Mesendoderm (in vitro differentiated cells): ENCODE measurements at regions not wholly inside any gene's neighbourhood (a gene's known extent, or its start where the extent isn't known, plus 50 kb on each side); places are given as distances from the start of the nearest gene placed in this dataset.

ENCODE experiments used
- DNase-seq: peaks from one replicate; pipeline ENCODE4 v3.0.0; 2013
- H2AK5ac ChIP-seq: 2 replicates; pipeline ENCODE4 v1.6.1; 2013; ENCODE audit warnings: low read length, inconsistent platforms
- H2BK120ac ChIP-seq: 2 replicates; pipeline ENCODE4 v1.6.1; 2013; ENCODE audit warnings: low read depth, mild to moderate bottlenecking, low read length, moderate library complexity, mixed read lengths
- H2BK15ac ChIP-seq: replicated peaks from 2 replicates; pipeline ENCODE4 v1.6.1; 2013; ENCODE audit warnings: low read depth, mild to moderate bottlenecking, moderate library complexity
- H2BK5ac ChIP-seq: 2 replicates; pipeline ENCODE4 v1.6.1; 2013; ENCODE audit warnings: low read length, inconsistent platforms
- H3K18ac ChIP-seq: 2 replicates; pipeline ENCODE4 v1.6.1; 2013; ENCODE audit warnings: mild to moderate bottlenecking, low read length, mixed read lengths
- H3K23ac ChIP-seq: one replicate; pipeline ENCODE4 v1.6.1; 2013; ENCODE audit warnings: low read length
- H3K27ac ChIP-seq: 2 replicates; pipeline ENCODE4 v1.5.1; 2013; ENCODE audit warnings: low read depth, mild to moderate bottlenecking, inconsistent platforms, low read length, moderate library complexity
- H3K27me3 ChIP-seq: 2 replicates; pipeline ENCODE4 v1.6.1; 2013; ENCODE audit warnings: low read length, control low read depth, mild to moderate bottlenecking, inconsistent platforms; ENCODE audit not compliant: insufficient read depth, poor library complexity
- H3K36me3 ChIP-seq: 2 replicates; pipeline ENCODE4 v1.6.1; 2013; ENCODE audit warnings: low read length, inconsistent platforms; ENCODE audit not compliant: control insufficient read depth, insufficient read depth
- H3K4ac ChIP-seq: one replicate; pipeline ENCODE4 v1.6.1; 2013; ENCODE audit warnings: low read depth, mild to moderate bottlenecking, low read length, moderate library complexity
- H3K4me1 ChIP-seq: 2 replicates; pipeline ENCODE4 v1.6.1; 2013; ENCODE audit warnings: low read depth, low read length, inconsistent platforms; ENCODE audit not compliant: control insufficient read depth
- H3K4me2 ChIP-seq: 2 replicates; pipeline ENCODE4 v1.6.1; 2013; ENCODE audit warnings: low read length
- H3K4me3 ChIP-seq: 2 replicates; pipeline ENCODE4 v1.5.1; 2013; ENCODE audit warnings: mild to moderate bottlenecking, low read length
- H3K56ac ChIP-seq: one replicate; pipeline ENCODE4 v1.6.1; 2013; ENCODE audit warnings: low read length
- H3K79me1 ChIP-seq: 2 replicates; pipeline ENCODE4 v1.6.1; 2013; ENCODE audit warnings: low read length, inconsistent platforms
- H3K79me2 ChIP-seq: 2 replicates; pipeline ENCODE4 v1.6.1; 2013; ENCODE audit warnings: mild to moderate bottlenecking, low read length; ENCODE audit not compliant: control insufficient read depth, insufficient read depth
- H3K9ac ChIP-seq: 2 replicates; pipeline ENCODE4 v1.6.1; 2013; ENCODE audit warnings: low read length, inconsistent platforms
- H4K5ac ChIP-seq: one replicate; pipeline ENCODE4 v1.6.1; 2013; ENCODE audit warnings: low read length
- H4K8ac ChIP-seq: one replicate; pipeline ENCODE4 v1.6.1; 2013; ENCODE audit warnings: low read depth, mild to moderate bottlenecking, control low read depth, low read length, moderate library complexity
- WGBS: extraction: QIAGEN DNeasy Blood & Tissue Kit; methylation state at CpG from one replicate; pipeline ENCODE4 v1.1.7; 2013; ENCODE audit warnings: low lambda C conversion rate, missing lambda C conversion rate; ENCODE audit not compliant: insufficient coverage; ENCODE audit errors: extremely low coverage; 5-methylcytosine and 5-hydroxymethylcytosine counted together

GRCh38 chr17:5783851-5784250, 199.5 kb upstream of the NLRP1 start:
- no peak overlapping the region for H3K27ac ChIP-seq
- no peaks in the 10 kb centered on the region for H3K79me1 ChIP-seq
- no peak overlapping the region for H4K5ac ChIP-seq
- no peak overlapping the region for H2BK15ac ChIP-seq
- no peak for DNase-seq
- H4K8ac ChIP-seq, result no peak overlapping the region
- H3K4me3 ChIP-seq, result no peak overlapping the region
- no peak overlapping the region for H2BK5ac ChIP-seq
- H3K18ac ChIP-seq, result no peak overlapping the region
- no peak overlapping the region for H2BK120ac ChIP-seq
- H3K36me3 ChIP-seq, result no peaks in the 10 kb centered on the region
- H3K4ac ChIP-seq, result no peak overlapping the region
- no peak overlapping the region for H3K23ac ChIP-seq
- H2AK5ac ChIP-seq, result no peak overlapping the region
- H3K79me2 ChIP-seq, result no peaks in the 10 kb centered on the region
- H3K4me2 ChIP-seq, result no peak overlapping the region
- no peak overlapping the region for H3K9ac ChIP-seq
- H3K27me3 ChIP-seq, result no peaks in the 10 kb centered on the region
- no peaks in the 10 kb centered on the region for H3K4me1 ChIP-seq
- no peak overlapping the region for H3K56ac ChIP-seq
- WGBS, result no CpG with 5 or more reads among the region's 3 CpGs

- Histone ChIP-seq H3K56ac (no peak overlapping the region), H4K5ac (no peak overlapping the region), H2BK5ac (no peak overlapping the region), H3K79me1 (no peaks in the 10 kb centered on the region), H3K23ac (no peak overlapping the region), H3K18ac (no peak overlapping the region), H3K9ac (no peak overlapping the region), H3K79me2 (no peaks in the 10 kb centered on the region), H3K4me1 (no peaks in the 10 kb centered on the region), H2AK5ac (no peak overlapping the region), H3K27ac (no peak overlapping the region), H3K4me3 (no peak overlapping the region), H3K27me3 (no peaks in the 10 kb centered on the region), H3K36me3 (no peaks in the 10 kb centered on the region), H3K4ac (no peak overlapping the region), H3K4me2 (no peak overlapping the region), H2BK120ac (no peak overlapping the region), H4K8ac (no peak overlapping the region), H2BK15ac (no peak overlapping the region)
- WGBS, result no CpG with 5 or more reads among the region's 2 CpGs
- DNase-seq, result no peak
Measured at GRCh38 chr17:5784791-5785190, 200.5 kb upstream of the NLRP1 start.

GRCh38 chr17:5785338-5785737, 201.0 kb upstream of the NLRP1 start:
- Histone ChIP-seq H4K5ac (no peak overlapping the region), H3K79me2 (no peaks in the 10 kb centered on the region), H3K4me3 (no peak overlapping the region), H3K18ac (no peak overlapping the region), H3K36me3 (no peaks in the 10 kb centered on the region), H3K4ac (no peak overlapping the region), H3K27ac (no peak overlapping the region), H3K9ac (no peak overlapping the region), H3K27me3 (no peaks in the 10 kb centered on the region), H3K79me1 (no peaks in the 10 kb centered on the region), H3K23ac (no peak overlapping the region), H4K8ac (no peak overlapping the region), H2BK120ac (no peak overlapping the region), H3K56ac (no peak overlapping the region), H2BK5ac (no peak overlapping the region), H3K4me2 (no peak overlapping the region), H2AK5ac (no peak overlapping the region), H2BK15ac (no peak overlapping the region), H3K4me1 (no peaks in the 10 kb centered on the region)
- no peak for DNase-seq
- no CpG with 5 or more reads among the region's 4 CpGs for WGBS

GRCh38 chr17:5785867-5786509, 201.7 kb upstream of the NLRP1 start:
- H3K27ac ChIP-seq, result no peak overlapping the region
- no peak overlapping the region for H3K9ac ChIP-seq
- H3K36me3 ChIP-seq, result no peaks in the 10 kb centered on the region
- no peak overlapping the region for H2BK15ac ChIP-seq
- H2BK120ac ChIP-seq, result no peak overlapping the region
- no peak overlapping the region for H2AK5ac ChIP-seq
- no peak overlapping the region for H3K4me2 ChIP-seq
- H3K23ac ChIP-seq, result no peak overlapping the region
- H4K8ac ChIP-seq, result no peak overlapping the region
- no peaks in the 10 kb centered on the region for H3K79me2 ChIP-seq
- no peak overlapping the region for H3K4me3 ChIP-seq
- DNase-seq, result peak; percentile 50
- H3K27me3 ChIP-seq, result no peaks in the 10 kb centered on the region
- H3K4me1 ChIP-seq, result no peaks in the 10 kb centered on the region
- no peaks in the 10 kb centered on the region for H3K79me1 ChIP-seq
- no peak overlapping the region for H3K18ac ChIP-seq
- no peak overlapping the region for H2BK5ac ChIP-seq
- WGBS, result no CpG with 5 or more reads among the region's 11 CpGs
- H3K56ac ChIP-seq, result no peak overlapping the region
- H4K5ac ChIP-seq, result no peak overlapping the region
- H3K4ac ChIP-seq, result no peak overlapping the region

- Histone ChIP-seq H2AK5ac (no peak overlapping the region), H4K8ac (no peak overlapping the region), H3K27ac (no peak overlapping the region), H3K27me3 (no peaks in the 10 kb centered on the region), H3K36me3 (no peaks in the 10 kb centered on the region), H3K4me3 (no peak overlapping the region), H2BK5ac (no peak overlapping the region), H2BK15ac (no peak overlapping the region), H3K9ac (no peak overlapping the region), H3K4ac (no peak overlapping the region), H3K4me2 (no peak overlapping the region), H3K4me1 (no peaks in the 10 kb centered on the region), H3K79me1 (no peaks in the 10 kb centered on the region), H3K23ac (no peak overlapping the region), H2BK120ac (no peak overlapping the region), H4K5ac (no peak overlapping the region), H3K79me2 (no peaks in the 10 kb centered on the region), H3K56ac (no peak overlapping the region), H3K18ac (no peak overlapping the region)
- no CpG with 5 or more reads among the region's 6 CpGs for WGBS
- DNase-seq, result no peak
Measured at GRCh38 chr17:5786510-5786875, 202.2 kb upstream of the NLRP1 start.

GRCh38 chr17:5788266-5788900, 204.1 kb upstream of the NLRP1 start:
- no peak overlapping the region for H3K9ac ChIP-seq
- H3K79me1 ChIP-seq, result no peaks in the 10 kb centered on the region

More at GRCh38 chr17:5788266-5788900, 204.1 kb upstream of the NLRP1 start:
- Histone ChIP-seq H3K4me2 (no peak overlapping the region), H3K27me3 (no peaks in the 10 kb centered on the region), H3K56ac (no peak overlapping the region), H3K4me1 (no peaks in the 10 kb centered on the region), H2BK120ac (no peak overlapping the region), H2BK15ac (no peak overlapping the region), H3K18ac (no peak overlapping the region), H3K27ac (no peak overlapping the region), H3K23ac (no peak overlapping the region), H4K8ac (no peak overlapping the region), H3K36me3 (no peaks in the 10 kb centered on the region), H3K4me3 (no peak overlapping the region), H3K79me2 (no peaks in the 10 kb centered on the region), H2AK5ac (no peak overlapping the region), H4K5ac (no peak overlapping the region), H3K4ac (no peak overlapping the region), H2BK5ac (no peak overlapping the region)
- peak; percentile 81 for DNase-seq
- WGBS, result no CpG with 5 or more reads among the region's 6 CpGs
